Dermis blood vessel endothelial cell (primary cell): ENCODE measurements at regions not wholly inside any gene's neighbourhood (a gene's known extent, or its start where the extent isn't known, plus 50 kb on each side); places are given as distances from the start of the nearest gene placed in this dataset.
"Not testable (repeated sequence)": the region's sequence is repeated elsewhere in the genome, so short reads cannot be mapped to it uniquely, and the experiment has no call there.

ENCODE experiments used
- DNase-seq: peaks from one replicate; pipeline ENCODE4 v3.0.0; 2010

DNA sequence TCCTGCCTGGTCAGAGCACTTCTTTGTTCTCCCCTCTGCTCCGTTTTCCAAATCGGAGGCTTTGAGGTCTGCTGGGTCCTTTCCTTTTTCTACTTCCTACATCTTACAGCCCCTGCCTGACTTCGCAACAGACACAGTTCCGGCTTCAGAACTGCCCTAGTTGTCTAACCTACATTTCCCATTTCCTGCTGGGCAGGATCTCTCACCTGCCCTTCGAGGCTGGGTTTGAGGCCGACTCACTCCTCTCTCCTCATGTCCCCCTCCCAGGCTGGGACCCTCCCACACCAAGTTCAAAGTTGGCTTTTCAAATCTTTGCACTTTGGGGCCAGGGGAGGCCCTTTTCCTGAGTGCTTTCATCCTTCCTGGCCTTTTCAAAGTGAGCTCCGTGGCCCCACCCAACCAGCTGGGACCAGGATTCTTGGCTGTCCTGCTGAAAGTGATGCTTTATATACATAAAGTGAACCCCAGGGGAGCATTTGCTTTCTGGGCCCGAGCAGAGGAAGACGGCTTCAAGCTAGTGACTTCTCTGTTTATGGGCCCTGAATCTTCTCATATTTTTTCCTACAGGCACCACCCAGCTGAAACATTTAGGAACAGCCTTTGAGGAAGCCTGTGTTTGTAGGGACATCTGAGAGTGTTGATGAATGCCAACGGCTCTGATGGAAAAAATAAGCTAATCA lies 281.0 kb upstream of the CRY1 start:
- no peak for DNase-seq

DNA sequence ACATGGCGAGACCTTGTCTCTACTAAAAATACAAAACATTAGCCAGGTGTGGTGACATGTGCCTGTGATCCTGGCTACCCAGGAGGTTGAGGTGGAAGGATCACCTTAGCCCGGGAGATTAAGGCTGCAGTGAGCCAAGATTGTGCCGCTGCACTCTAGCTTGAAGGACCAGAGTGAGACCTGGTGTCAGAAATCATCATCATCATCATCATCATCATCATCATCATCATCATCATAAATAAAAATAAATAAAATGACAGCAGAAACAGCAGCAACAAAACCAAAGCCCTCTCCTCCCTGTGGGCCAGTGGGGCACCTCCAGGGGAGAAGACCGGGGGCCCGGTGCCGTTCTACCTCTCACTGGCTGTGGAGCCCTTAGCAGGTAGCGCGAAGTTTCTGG lies 281.9 kb upstream of the CRY1 start:
- no peak for DNase-seq

GRCh38 chr12:107377596-107378385 lies 284.4 kb upstream of the CRY1 start:
- DNase-seq, result no peak

DNA sequence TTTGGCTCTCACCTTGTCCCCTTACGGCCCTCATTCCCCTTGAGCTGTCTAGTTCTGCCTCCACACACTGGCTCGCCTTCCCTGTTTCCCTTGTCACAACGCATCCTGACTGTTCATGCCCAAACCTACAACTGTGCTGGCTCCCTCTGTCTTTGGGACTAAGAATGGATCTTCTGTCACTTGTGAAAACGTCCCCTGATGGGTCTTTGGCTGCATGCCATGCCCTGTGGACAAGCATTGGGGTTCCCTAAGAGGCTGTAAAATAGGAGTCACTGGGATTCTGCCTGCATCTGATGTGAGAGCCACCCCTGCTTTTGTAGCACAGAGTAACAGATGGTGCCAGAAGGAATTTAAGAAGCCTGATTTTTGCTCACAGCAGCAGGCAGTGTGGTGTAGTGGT lies 285.3 kb upstream of the CRY1 start:
- no peak for DNase-seq

- DNase-seq, result not testable (repeated sequence)
Measured at GRCh38 chr12:107379142-107379851, 285.9 kb upstream of the CRY1 start.

DNA sequence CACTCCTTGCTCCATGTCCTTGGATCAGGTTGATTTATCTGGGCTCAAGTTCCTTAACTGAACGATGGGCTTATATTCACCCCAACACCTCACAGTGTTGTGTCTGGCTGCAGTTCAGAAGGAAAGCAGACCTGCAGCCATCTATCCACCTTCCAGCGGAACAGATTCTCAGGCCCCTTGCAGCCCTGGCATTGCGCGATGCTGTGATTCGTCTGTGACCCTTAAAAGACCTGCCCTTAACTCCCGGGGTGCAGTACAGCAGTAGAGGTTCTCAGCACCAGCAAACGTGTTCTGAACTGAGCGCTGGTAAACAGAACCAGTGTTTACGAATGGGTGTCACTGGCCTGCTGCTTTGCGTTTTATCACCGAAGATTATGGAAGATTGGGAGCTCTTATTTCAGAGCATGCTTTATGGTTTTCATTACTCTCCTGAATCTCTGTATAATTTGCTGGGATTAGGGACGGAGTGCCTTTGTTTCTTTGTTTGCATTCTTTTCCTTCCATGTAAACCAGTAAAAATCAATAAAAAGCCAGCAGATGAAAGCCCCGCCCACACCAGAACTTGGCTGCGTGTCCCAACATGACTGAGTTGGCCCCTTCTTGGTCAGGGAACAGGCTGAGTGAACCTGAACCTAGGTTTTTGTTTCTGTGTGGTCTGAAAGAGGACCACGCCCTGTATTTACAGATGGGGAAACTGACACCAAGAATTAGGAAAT lies 286.7 kb upstream of the CRY1 start:
- DNase-seq, result no peak

GRCh38 chr12:107384645-107385044 lies 291.3 kb upstream of the CRY1 start:
- DNase-seq, result no peak

GRCh38 chr12:107385509-107385908 lies 292.2 kb upstream of the CRY1 start:
- DNase-seq, result peak; percentile 10

DNA sequence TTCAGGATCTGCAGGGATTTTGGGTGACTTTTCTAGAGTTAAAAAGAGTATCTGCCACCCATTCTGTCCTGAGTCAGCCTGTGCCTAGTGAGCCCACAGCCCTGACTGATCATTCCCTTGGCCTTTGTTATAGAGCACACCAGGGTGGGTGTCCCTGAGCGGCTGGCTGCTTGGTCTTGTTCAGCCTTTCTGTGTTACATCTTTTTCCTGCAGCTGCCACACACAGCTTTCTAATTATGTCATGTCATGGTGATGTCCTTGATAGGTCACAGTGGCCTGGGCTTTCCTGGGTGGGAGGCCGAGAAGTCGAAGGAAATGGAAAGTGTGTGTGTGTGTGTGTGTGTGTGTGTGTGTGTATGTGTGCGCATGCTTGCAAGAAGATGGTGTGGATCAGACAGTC lies 293.2 kb upstream of the CRY1 start:
- DNase-seq, result no peak

GRCh38 chr12:107388263-107388662 lies 294.9 kb upstream of the CRY1 start:
- no peak for DNase-seq

GRCh38 chr12:107390414-107390813 lies 295.2 kb upstream of the PWP1 start:
- DNase-seq, result no peak

GRCh38 chr12:107393043-107393717 lies 292.4 kb upstream of the PWP1 start:
- DNase-seq, result peak; percentile 50

GRCh38 chr12:107394693-107395092 lies 290.9 kb upstream of the PWP1 start:
- no peak for DNase-seq

DNA sequence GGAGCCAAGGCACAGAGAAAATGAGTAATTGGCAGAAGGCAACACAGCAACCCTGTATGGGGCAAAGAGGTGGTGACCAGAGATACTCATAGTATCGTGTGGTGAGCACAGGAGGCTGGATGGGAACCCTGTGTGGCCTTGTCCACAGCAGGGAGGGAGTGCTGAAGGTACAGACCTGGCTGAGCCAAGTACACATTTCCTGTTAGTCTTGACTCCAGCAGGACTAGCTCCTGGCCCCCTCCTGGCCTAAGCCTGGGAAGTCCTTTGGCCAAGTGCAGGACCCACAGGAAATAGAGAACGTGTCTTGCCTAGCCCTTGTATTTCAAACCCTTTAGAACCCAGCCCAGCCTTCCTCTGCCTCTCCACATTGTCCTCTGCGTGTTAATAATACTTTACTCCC lies 289.8 kb upstream of the PWP1 start:
- DNase-seq, result no peak

GRCh38 chr12:107396991-107397390 lies 288.6 kb upstream of the PWP1 start:
- no peak for DNase-seq

GRCh38 chr12:107397890-107398500 lies 287.6 kb upstream of the PWP1 start:
- DNase-seq, result no peak

DNA sequence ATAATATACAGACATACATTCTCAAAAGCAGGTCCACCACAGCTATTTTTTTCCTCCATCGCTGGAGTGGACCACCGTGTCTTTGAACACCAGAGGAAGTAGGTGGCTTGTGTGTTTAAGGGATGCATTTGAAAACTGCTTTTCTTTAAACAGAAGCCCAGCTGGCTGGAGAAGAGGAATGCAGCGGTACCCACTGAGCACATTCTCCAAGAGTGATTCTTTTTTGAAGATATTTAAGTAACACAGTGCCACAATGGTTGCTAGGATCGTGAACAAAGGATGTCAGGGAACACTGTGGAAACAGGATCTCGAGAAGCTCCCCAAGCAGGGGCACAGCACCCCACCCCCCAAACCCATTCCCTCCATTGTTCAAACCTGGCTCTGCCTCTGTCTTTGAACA lies 286.6 kb upstream of the PWP1 start:
- no peak for DNase-seq

- DNase-seq, result no peak
Measured at GRCh38 chr12:107400686-107401447, 284.7 kb upstream of the PWP1 start.

- DNase-seq, result peak; percentile 74
Measured at GRCh38 chr12:107402041-107403022, 283.3 kb upstream of the PWP1 start.

GRCh38 chr12:107404981-107405380 lies 280.6 kb upstream of the PWP1 start:
- DNase-seq, result peak; percentile 54
